ENCODE measurements at regions not wholly inside any gene's neighbourhood (a gene's known extent, or its start where the extent isn't known, plus 50 kb on each side); places are given as distances from the start of the nearest gene placed in this dataset.

DNA sequence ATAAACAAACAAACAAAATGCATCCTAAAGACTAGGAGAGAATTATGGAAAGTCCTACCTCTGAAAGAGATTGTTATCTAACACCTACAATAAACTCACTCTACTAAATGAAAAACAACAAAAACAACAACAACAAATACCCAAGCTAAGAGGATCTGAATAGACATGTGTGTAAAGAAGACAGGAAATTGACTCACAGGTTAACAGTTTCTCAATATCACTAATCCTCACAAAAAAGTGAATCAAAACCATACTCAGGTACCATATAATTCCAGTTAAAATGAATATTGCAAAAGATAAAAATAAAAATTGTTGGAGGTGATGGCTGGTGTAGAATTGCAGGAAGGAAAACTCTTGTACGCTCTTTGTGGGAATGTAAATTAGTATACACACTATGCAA is 110.4 kb upstream of the TOP3B start:
- Histone ChIP-seq H3K4me3 (no peak overlapping the region), H3K27ac (no peak overlapping the region), H3K9me3 (no peaks in the 10 kb centered on the region), H3K27me3 (ENCODE audit: low read depth) (peaks cover 36% of the 10 kb centered on the region), H3K36me3 (no peaks in the 10 kb centered on the region), H3K4me1 (no peaks in the 10 kb centered on the region)
- ATAC-seq, result no peak
- no peak for TF ChIP-seq CTCF (IDR thresholded peaks at IDR 0.05)
- intact Hi-C loops (cut with DNase I), result no loop called here
- DNase-seq, result no peak

- H3K27me3 ChIP-seq (ENCODE audit: low read depth), result peaks cover 38% of the 10 kb centered on the region
- no peak overlapping the region for H3K27ac ChIP-seq
- H3K36me3 ChIP-seq, result no peaks in the 10 kb centered on the region
- H3K9me3 ChIP-seq, result no peaks in the 10 kb centered on the region
- ATAC-seq, result no peak
- no peak for TF ChIP-seq CTCF (IDR thresholded peaks at IDR 0.05)
- intact Hi-C loops (cut with DNase I), result no loop called here
- DNase-seq, result no peak
- no peaks in the 10 kb centered on the region for H3K4me1 ChIP-seq
- no peak overlapping the region for H3K4me3 ChIP-seq
Measured at GRCh38 chr22:22092101-22092500, 109.5 kb upstream of the TOP3B start.

DNA sequence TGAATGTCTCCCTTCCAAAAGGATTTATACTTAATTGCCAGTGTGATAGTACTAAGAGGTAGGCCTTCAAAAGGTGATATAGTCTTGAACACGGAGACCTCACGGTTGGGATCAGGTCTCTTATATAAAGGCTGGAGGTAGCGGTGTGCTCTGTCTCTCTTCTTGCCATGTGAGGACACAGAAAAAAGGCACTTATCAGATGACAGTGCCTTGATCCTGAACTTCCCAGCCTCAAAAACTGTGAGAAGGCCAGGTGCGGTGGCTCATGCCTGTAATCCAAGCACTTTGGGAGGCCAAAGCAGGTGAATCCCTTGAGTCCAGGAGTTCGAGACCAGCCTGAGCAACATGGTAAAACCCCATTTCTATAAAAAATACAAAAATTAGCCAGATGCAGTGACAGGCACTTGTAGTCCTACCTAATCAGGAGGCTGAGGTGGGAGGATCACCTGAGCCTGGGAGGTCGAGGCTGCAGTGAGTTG is 108.9 kb upstream of the TOP3B start:
- TF ChIP-seq CTCF (IDR thresholded peaks at IDR 0.05), result no peak
- ATAC-seq, result no peak

GRCh38 chr22:22090650-22091399 is 108.2 kb upstream of the TOP3B start:
- Histone ChIP-seq H3K4me1 (no peaks in the 10 kb centered on the region), H3K36me3 (no peaks in the 10 kb centered on the region), H3K9me3 (no peaks in the 10 kb centered on the region), H3K27me3 (ENCODE audit: low read depth) (peaks cover 32% of the 10 kb centered on the region), H3K27ac (no peak overlapping the region), H3K4me3 (no peak overlapping the region)
- ATAC-seq, result no peak
- intact Hi-C loops (cut with DNase I), result no loop called here
- TF ChIP-seq CTCF (IDR thresholded peaks at IDR 0.05), result no peak
- no peak for DNase-seq

More for the DNA sequence above, 108.9 kb upstream of the TOP3B start:
- H3K27me3 ChIP-seq (ENCODE audit: low read depth), result peaks cover 38% of the 10 kb centered on the region
- no peaks in the 10 kb centered on the region for H3K4me1 ChIP-seq
- H3K4me3 ChIP-seq, result no peak overlapping the region
- no peak for DNase-seq
- H3K9me3 ChIP-seq, result no peaks in the 10 kb centered on the region
- no peaks in the 10 kb centered on the region for H3K36me3 ChIP-seq
- no peak overlapping the region for H3K27ac ChIP-seq
- intact Hi-C loops (cut with DNase I), result no loop called here

DNA sequence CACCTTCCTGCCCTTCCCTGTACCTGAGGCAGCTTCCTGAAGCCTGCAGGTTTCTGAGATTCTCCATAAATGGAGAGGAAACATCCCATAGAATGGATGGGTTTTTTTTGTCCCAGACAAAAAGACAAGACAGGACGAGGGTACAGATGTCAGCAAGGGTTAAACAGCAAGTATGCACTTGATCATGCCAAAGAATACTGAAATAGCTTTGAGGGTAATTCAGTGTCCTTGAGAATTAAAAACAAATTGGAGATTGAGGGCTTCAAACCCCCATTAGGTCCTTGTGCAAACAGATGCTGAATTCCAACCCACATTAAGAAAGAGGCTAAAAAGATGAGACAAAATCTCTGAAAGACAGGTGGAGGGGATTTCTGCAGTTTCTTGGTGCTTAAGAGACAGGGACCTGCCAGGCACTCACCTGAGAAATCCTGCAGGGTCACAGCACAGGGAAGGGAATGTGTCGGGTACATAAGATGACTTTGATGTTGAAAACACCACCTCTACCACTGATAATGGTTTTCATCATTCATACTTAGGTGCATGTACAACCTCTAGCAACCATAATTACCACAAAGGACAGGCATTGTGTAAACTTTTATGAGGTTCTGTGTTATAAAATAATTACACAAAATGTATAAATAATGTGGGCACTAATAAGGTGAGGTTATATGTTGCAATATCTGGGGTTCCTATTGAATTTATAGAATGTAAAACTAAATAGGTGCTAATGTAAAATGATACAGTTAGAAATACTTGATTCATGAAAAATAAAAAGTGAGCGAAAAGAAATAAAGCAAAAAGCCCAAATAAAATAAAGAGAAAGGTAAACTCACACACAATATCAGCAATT is 107.1 kb upstream of the TOP3B start:
- Histone ChIP-seq H3K27me3 (ENCODE audit: low read depth) (peaks cover 30% of the 10 kb centered on the region), H3K4me1 (no peaks in the 10 kb centered on the region), H3K4me3 (no peak overlapping the region), H3K27ac (no peak overlapping the region), H3K36me3 (no peaks in the 10 kb centered on the region), H3K9me3 (no peaks in the 10 kb centered on the region)
- ATAC-seq (no peak), DNase-seq (no peak)
- intact Hi-C loops (cut with DNase I), result no loop called here
- no peak for TF ChIP-seq CTCF (IDR thresholded peaks at IDR 0.05)
